OCI-LY3 (cell line): ENCODE measurements at regions not wholly inside any gene's neighbourhood (a gene's known extent, or its start where the extent isn't known, plus 50 kb on each side); places are given as distances from the start of the nearest gene placed in this dataset.

Experiments
- H2AFZ ChIP-seq: fragments of 200-600, 300-600 bp; shearing (Covaris generic); 2 replicates; pipeline ENCODE4 v1.6.0; 2014; ENCODE audit warnings: antibody characterized with exemption, low read depth, low read length
- H3K27ac ChIP-seq: fragments of 200-600, 300-600 bp; sonication (generic); 2 replicates; pipeline ENCODE4 v1.5.1; 2014; ENCODE audit warnings: mild to moderate bottlenecking, low read length, moderate library complexity, mixed read lengths
- H3K27me3 ChIP-seq: fragments of 200-600, 300-600 bp; sonication (generic); 2 replicates; pipeline ENCODE4 v1.6.1; 2014; ENCODE audit warnings: low read depth, low read length, mixed read lengths
- H3K36me3 ChIP-seq: fragments of 200-600, 300-600 bp; sonication (generic); replicated peaks from 2 replicates; pipeline ENCODE3; 2014; ENCODE audit warnings: low read depth, low read length, mixed read lengths
- H3K4me1 ChIP-seq: fragments of 300-600, 200-600 bp; sonication (generic); 2 replicates; pipeline ENCODE4 v1.6.1; 2014; ENCODE audit warnings: low read length, mixed read lengths
- H3K4me2 ChIP-seq: fragments of 200-600, 300-600 bp; sonication (generic); 2 replicates; pipeline ENCODE4 v1.6.1; 2014; ENCODE audit warnings: low read length, mixed read lengths
- H3K4me3 ChIP-seq: fragments of 300-600, 200-600 bp; sonication (generic); 2 replicates; pipeline ENCODE4 v1.5.1; 2014; ENCODE audit warnings: antibody characterized with exemption, mild to moderate bottlenecking, low read length, moderate library complexity
- H3K79me2 ChIP-seq: fragments of 300-600, 200-600 bp; shearing (Covaris generic); 2 replicates; pipeline ENCODE4 v1.6.1; 2014; ENCODE audit warnings: mild to moderate bottlenecking, low read length, mixed read lengths
- H3K9ac ChIP-seq: fragments of 300-600, 200-600 bp; shearing (Covaris generic); 2 replicates; pipeline ENCODE4 v1.6.0; 2014; ENCODE audit warnings: mild to moderate bottlenecking, low read length, moderate library complexity
- H3K9me3 ChIP-seq: fragments of 200-600, 300-600 bp; shearing (Covaris generic); 2 replicates; pipeline ENCODE4 v1.6.1; 2014; ENCODE audit warnings: low read length, mixed read lengths; ENCODE audit not compliant: insufficient read depth
- H4K20me1 ChIP-seq: fragments of 200-600, 300-600 bp; sonication (generic); 2 replicates; pipeline ENCODE4 v1.6.1; 2016; ENCODE audit warnings: low read length, mixed read lengths; ENCODE audit not compliant: insufficient read depth
- EZH2phosphoT487 ChIP-seq: fragments of 200-600 bp; shearing (Covaris generic); IDR thresholded peaks from 2 replicates; pipeline ENCODE4 v1.6.1; 2018; ENCODE audit warnings: antibody characterized with exemption, mixed run types, low read depth
- TF ChIP-seq, protein P1 (sequence below): fragments of 200-600, 300-600 bp; sonication (generic); IDR thresholded peaks from 2 replicates; pipeline ENCODE4 v1.5.1; 2014; ENCODE audit warnings: antibody characterized with exemption, low read length, low read depth

DNA sequence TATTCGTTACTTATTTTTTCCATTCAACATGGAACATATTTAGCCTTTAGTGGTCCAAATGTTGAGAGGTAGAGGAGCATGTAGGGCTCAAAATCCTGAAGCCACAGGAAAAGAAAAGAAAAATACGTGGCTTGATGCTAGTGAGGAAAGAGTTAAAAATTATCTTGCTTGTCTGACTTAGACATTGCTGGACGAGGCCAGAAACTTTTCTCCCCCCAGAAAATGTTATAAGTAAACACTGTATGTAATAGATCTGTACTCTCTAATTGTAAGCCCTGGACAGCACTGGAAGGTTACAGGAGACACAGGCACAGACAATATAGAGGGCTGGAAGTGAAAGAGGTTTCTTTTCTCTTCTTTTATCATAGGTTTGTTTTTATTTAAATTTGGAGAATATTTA lies 165.6 kb downstream of the ZFP64 start:
- H3K79me2 ChIP-seq = no peaks in the 10 kb centered on the region
- no peak overlapping the region for H3K27ac ChIP-seq
- H3K4me1 ChIP-seq = no peaks in the 10 kb centered on the region
- no peaks in the 10 kb centered on the region for H3K9me3 ChIP-seq
- H3K4me3 ChIP-seq = no peak overlapping the region
- H3K27me3 ChIP-seq = no peaks in the 10 kb centered on the region
- TF ChIP-seq EZH2phosphoT487 = no peak
- TF ChIP-seq, protein P1, sequence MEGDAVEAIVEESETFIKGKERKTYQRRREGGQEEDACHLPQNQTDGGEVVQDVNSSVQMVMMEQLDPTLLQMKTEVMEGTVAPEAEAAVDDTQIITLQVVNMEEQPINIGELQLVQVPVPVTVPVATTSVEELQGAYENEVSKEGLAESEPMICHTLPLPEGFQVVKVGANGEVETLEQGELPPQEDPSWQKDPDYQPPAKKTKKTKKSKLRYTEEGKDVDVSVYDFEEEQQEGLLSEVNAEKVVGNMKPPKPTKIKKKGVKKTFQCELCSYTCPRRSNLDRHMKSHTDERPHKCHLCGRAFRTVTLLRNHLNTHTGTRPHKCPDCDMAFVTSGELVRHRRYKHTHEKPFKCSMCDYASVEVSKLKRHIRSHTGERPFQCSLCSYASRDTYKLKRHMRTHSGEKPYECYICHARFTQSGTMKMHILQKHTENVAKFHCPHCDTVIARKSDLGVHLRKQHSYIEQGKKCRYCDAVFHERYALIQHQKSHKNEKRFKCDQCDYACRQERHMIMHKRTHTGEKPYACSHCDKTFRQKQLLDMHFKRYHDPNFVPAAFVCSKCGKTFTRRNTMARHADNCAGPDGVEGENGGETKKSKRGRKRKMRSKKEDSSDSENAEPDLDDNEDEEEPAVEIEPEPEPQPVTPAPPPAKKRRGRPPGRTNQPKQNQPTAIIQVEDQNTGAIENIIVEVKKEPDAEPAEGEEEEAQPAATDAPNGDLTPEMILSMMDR = no peak
- H3K36me3 ChIP-seq = no peaks in the 10 kb centered on the region
- H3K4me2 ChIP-seq = no peak overlapping the region
- H4K20me1 ChIP-seq = no peaks in the 10 kb centered on the region
- H3K9ac ChIP-seq = no peak overlapping the region
- no peak overlapping the region for H2AFZ ChIP-seq

DNA sequence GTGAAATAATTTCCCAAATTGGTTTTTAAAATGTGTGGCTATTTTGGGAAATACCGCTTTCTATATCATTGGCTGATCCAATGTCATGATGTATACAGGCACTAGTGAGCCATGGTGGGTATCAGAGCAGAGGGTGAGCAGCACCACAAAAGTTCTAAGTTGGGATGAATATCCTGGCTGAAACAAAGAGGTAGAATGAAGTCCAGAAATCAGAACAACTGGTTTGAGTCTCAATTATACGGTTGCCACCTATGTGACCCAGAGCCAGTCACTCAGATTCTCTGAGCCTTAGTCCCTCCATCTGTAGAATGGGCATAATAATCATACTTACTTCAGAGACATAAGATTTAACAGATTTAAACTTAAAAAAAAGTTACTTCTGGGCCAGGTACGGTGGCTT lies 172.3 kb downstream of the ZFP64 start:
- H3K4me2 ChIP-seq = no peak overlapping the region
- H3K27me3 ChIP-seq = no peaks in the 10 kb centered on the region
- H3K9me3 ChIP-seq = no peaks in the 10 kb centered on the region
- H3K27ac ChIP-seq = no peak overlapping the region
- H3K4me1 ChIP-seq = no peaks in the 10 kb centered on the region
- TF ChIP-seq EZH2phosphoT487 = no peak
- TF ChIP-seq, protein P1 = no peak
- no peak overlapping the region for H2AFZ ChIP-seq
- no peak overlapping the region for H3K4me3 ChIP-seq
- no peaks in the 10 kb centered on the region for H3K36me3 ChIP-seq
- H3K9ac ChIP-seq = no peak overlapping the region
- H4K20me1 ChIP-seq = no peaks in the 10 kb centered on the region
- no peaks in the 10 kb centered on the region for H3K79me2 ChIP-seq

- TF ChIP-seq, protein P1 = no peak
- no peak for TF ChIP-seq EZH2phosphoT487
- Histone ChIP-seq H3K36me3 (no peaks in the 10 kb centered on the region), H3K79me2 (no peaks in the 10 kb centered on the region), H3K4me2 (no peak overlapping the region), H3K9ac (no peak overlapping the region), H3K4me1 (no peaks in the 10 kb centered on the region), H4K20me1 (no peaks in the 10 kb centered on the region), H3K27ac (no peak overlapping the region), H3K27me3 (no peaks in the 10 kb centered on the region), H3K9me3 (no peaks in the 10 kb centered on the region), H3K4me3 (no peak overlapping the region), H2AFZ (no peak overlapping the region)
Observed at GRCh38 chr20:52017669-52018317, 173.8 kb downstream of the ZFP64 start.

GRCh38 chr20:52016022-52016421 lies 175.6 kb downstream of the ZFP64 start:
- Histone ChIP-seq H3K9ac (no peak overlapping the region), H3K27me3 (no peaks in the 10 kb centered on the region)
- TF ChIP-seq EZH2phosphoT487 = no peak
- TF ChIP-seq, protein P1 = no peak

More at GRCh38 chr20:52016022-52016421, 175.6 kb downstream of the ZFP64 start:
- Histone ChIP-seq H3K79me2 (no peaks in the 10 kb centered on the region), H2AFZ (no peak overlapping the region), H3K27ac (no peak overlapping the region), H3K36me3 (no peaks in the 10 kb centered on the region), H3K9me3 (no peaks in the 10 kb centered on the region), H3K4me1 (no peaks in the 10 kb centered on the region), H3K4me3 (no peak overlapping the region), H3K4me2 (no peak overlapping the region), H4K20me1 (no peaks in the 10 kb centered on the region)
